Keratinocyte (primary cell): ENCODE measurements at regions not wholly inside any gene's neighbourhood (a gene's known extent, or its start where the extent isn't known, plus 50 kb on each side); places are given as distances from the start of the nearest gene placed in this dataset.
A peak's percentile ranks its signal among the peaks of the same experiment; 100 is the strongest.

Experiments
- DNase-seq: peaks from one replicate; pipeline ENCODE4 v3.0.0-alpha.2; 2011; ENCODE audit warnings: low read depth, missing footprints, low spot score
- FAIRE-seq: peaks from 2 replicates; lab custom pipeline; 2011; peaks lifted over from hg19 to GRCh38; lab: Jason Lieb, UNC
- H2AFZ ChIP-seq: 2 replicates; pipeline ENCODE4 v1.6.0; 2012; ENCODE audit warnings: low read length, control low read depth, inconsistent platforms; ENCODE audit not compliant: control insufficient read depth
- H3K27ac ChIP-seq: 2 replicates; pipeline ENCODE4 v1.5.1; 2011; ENCODE audit warnings: low read length; ENCODE audit not compliant: control insufficient read depth, insufficient read depth
- H3K27me3 ChIP-seq: 3 replicates; pipeline ENCODE4 v1.6.0; 2011; ENCODE audit warnings: low read length; ENCODE audit not compliant: control insufficient read depth, insufficient read depth; ENCODE audit errors: extremely low read depth
- H3K36me3 ChIP-seq, 2 experiments: 2 replicates in 1 of 2; 3 replicates in 1 of 2; pipeline ENCODE4 v1.5.1; 2011; ENCODE audit warnings: low read length in 2 of 2, mild to moderate bottlenecking in 1 of 2; ENCODE audit not compliant: control insufficient read depth in 2 of 2, insufficient read depth in 2 of 2; ENCODE audit errors: extremely low read depth in 1 of 2
- H3K4me1 ChIP-seq: 3 replicates; pipeline ENCODE4 v1.5.1; 2011; ENCODE audit warnings: low read length; ENCODE audit not compliant: control insufficient read depth, insufficient read depth; ENCODE audit errors: extremely low read depth
- H3K4me2 ChIP-seq: 3 replicates; pipeline ENCODE4 v1.6.0; 2011; ENCODE audit warnings: low read depth, low read length; ENCODE audit not compliant: control insufficient read depth, insufficient read depth; ENCODE audit errors: extremely low read depth
- H3K4me3 ChIP-seq, 3 experiments: fragments of 200-600 bp in 1 of 3; sonication (generic) in 1 of 3; 2 replicates in 2 of 3; 3 replicates in 1 of 3; pipeline ENCODE4 v1.5.1; 2011 to 2016; ENCODE audit warnings: low read length in 3 of 3, mild to moderate bottlenecking in 3 of 3, control low read depth in 2 of 3, inconsistent platforms in 1 of 3, low read depth in 1 of 3, mixed read lengths in 1 of 3, mixed run types in 1 of 3, moderate library complexity in 1 of 3; ENCODE audit not compliant: control insufficient read depth in 2 of 3, insufficient read depth in 2 of 3; ENCODE audit errors: extremely low read depth in 1 of 3
- H3K79me2 ChIP-seq: 2 replicates; pipeline ENCODE4 v1.6.0; 2012; ENCODE audit warnings: low read length; ENCODE audit not compliant: control insufficient read depth, insufficient read depth
- H3K9ac ChIP-seq: 3 replicates; pipeline ENCODE4 v1.6.0; 2011; ENCODE audit warnings: low read length; ENCODE audit not compliant: control insufficient read depth, insufficient read depth; ENCODE audit errors: extremely low read depth
- H3K9me1 ChIP-seq: 3 replicates; pipeline ENCODE4 v1.6.0; 2011; ENCODE audit warnings: low read length; ENCODE audit not compliant: control insufficient read depth, insufficient read depth; ENCODE audit errors: extremely low read depth
- H3K9me3 ChIP-seq: 2 replicates; pipeline ENCODE4 v1.5.1; 2012; ENCODE audit warnings: low read depth, low read length; ENCODE audit not compliant: control insufficient read depth
- H4K20me1 ChIP-seq: 3 replicates; pipeline ENCODE4 v1.6.0; 2011; ENCODE audit warnings: low read length; ENCODE audit not compliant: control insufficient read depth, insufficient read depth; ENCODE audit errors: extremely low read depth
- EZH2 ChIP-seq: IDR thresholded peaks from one replicate; pipeline ENCODE4 v1.6.1; 2012; ENCODE audit warnings: inconsistent platforms, mild to moderate bottlenecking, low read length, moderate library complexity
- dilution Hi-C: fragments of 300-500 bp; cut with MboI; formaldehyde crosslinking; loops from one replicate; pipeline ENCODE4 v1.7.0; 2020; ENCODE audit warnings: low sequenced_read_pairs; ENCODE audit not compliant: extremely low pct_ligation_motif_present
- TF ChIP-seq, protein P1 (sequence below), 3 experiments: IDR thresholded peaks in 1 of 3; conservative IDR thresholded peaks in 1 of 3; optimal IDR thresholded peaks in 1 of 3; 2 replicates in 2 of 3; 3 replicates in 1 of 3; pipeline versions ENCODE3 to v1.5.1; 2011; ENCODE audit warnings: low read length in 3 of 3, mild to moderate bottlenecking in 3 of 3, moderate library complexity in 2 of 3, control low read depth in 1 of 3, inconsistent platforms in 1 of 3; ENCODE audit not compliant: insufficient read depth in 2 of 3; ENCODE audit errors: extremely low read depth in 1 of 3

DNA sequence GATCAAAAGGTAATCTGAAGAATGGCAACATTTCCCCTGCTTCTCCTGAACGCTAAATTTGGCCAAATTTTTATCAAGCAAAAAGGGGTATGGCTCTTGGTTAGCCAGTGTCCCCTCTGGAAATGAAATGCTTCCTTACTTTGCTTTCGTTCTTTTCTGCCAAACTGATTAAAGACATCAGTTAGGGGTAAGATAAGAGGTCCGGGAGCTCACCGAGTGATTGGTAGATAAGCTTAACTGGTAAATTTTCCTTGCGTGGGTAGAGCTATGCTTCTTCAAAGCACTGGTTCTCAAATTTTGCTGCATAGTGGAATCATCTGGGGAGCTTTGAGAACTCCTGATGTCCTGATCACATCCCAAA lies 62.7 kb upstream of the MAPRE2 start:
- no peak for TF ChIP-seq EZH2
- TF ChIP-seq, protein P1, sequence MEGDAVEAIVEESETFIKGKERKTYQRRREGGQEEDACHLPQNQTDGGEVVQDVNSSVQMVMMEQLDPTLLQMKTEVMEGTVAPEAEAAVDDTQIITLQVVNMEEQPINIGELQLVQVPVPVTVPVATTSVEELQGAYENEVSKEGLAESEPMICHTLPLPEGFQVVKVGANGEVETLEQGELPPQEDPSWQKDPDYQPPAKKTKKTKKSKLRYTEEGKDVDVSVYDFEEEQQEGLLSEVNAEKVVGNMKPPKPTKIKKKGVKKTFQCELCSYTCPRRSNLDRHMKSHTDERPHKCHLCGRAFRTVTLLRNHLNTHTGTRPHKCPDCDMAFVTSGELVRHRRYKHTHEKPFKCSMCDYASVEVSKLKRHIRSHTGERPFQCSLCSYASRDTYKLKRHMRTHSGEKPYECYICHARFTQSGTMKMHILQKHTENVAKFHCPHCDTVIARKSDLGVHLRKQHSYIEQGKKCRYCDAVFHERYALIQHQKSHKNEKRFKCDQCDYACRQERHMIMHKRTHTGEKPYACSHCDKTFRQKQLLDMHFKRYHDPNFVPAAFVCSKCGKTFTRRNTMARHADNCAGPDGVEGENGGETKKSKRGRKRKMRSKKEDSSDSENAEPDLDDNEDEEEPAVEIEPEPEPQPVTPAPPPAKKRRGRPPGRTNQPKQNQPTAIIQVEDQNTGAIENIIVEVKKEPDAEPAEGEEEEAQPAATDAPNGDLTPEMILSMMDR (optimal IDR thresholded peaks at IDR 0.05 in 1 of 3, IDR thresholded peaks at IDR 0.05 in 1 of 3, conservative IDR thresholded peaks at IDR 0.05 in 1 of 3; ENCODE audit: extremely low read depth in 1 of 3, insufficient read depth in 2 of 3, low read length in 3 of 3), result no peak
- peaks cover 31% of the 10 kb centered on the region for H3K27me3 ChIP-seq
- H3K4me2 ChIP-seq, result peak overlapping the region; percentile 92
- H3K4me1 ChIP-seq, result peaks cover 27% of the 10 kb centered on the region
- no peaks in the 10 kb centered on the region for H3K9me3 ChIP-seq
- H2AFZ ChIP-seq, result peak overlapping the region; percentile 51
- H4K20me1 ChIP-seq, result no peaks in the 10 kb centered on the region
- H3K9ac ChIP-seq, result peak overlapping the region; percentile 33
- dilution Hi-C loops, result no loop called here
- H3K4me3 ChIP-seq, result peak overlapping the region; percentile 43 to 77 (median 58)
- H3K27ac ChIP-seq, result peak overlapping the region; percentile 51
- FAIRE-seq (no peak), DNase-seq (no peak)
- no peaks in the 10 kb centered on the region for H3K9me1 ChIP-seq
- H3K79me2 ChIP-seq, result no peaks in the 10 kb centered on the region
- H3K36me3 ChIP-seq, result no peaks in the 10 kb centered on the region

DNA sequence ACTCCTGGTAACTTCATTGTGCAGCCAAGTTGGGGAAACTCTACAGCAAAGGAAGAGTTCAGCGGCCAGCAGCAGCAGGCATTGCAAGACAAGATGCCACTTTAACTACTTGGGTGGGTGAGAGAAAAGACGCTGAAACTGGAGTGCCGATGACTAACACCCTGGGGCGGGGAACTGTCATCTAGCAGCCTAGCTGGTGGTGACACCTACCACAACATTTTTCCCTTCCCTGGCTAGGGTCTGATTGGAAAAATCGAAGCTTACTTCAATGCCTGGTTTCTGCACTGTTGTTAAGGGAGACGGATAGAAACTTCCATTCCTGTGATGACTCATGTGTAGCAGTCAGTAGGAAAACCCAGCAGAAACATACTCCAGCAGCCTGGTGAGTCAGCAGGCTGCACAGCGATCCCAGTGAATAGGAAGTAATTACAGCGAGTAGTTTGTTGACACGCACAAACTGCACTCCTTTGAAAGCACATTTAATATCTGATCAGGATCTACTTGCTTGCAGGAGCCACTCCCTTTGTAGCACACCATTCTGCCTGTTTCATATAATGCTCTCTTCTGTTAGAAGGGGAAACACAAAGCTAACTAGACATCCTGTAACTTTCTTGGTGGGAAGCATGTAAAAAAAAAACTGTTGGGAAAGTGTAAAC lies 62.1 kb upstream of the MAPRE2 start:
- FAIRE-seq (peak; percentile 100), DNase-seq (peak; percentile 84)
- TF ChIP-seq, protein P1 (optimal IDR thresholded peaks at IDR 0.05 in 1 of 3, IDR thresholded peaks at IDR 0.05 in 1 of 3, conservative IDR thresholded peaks at IDR 0.05 in 1 of 3; ENCODE audit: extremely low read depth in 1 of 3, insufficient read depth in 2 of 3, low read length in 3 of 3), result no peak
- TF ChIP-seq EZH2, result no peak
- Histone ChIP-seq H4K20me1 (no peaks in the 10 kb centered on the region), H3K27ac (peak overlapping the region; percentile 51), H3K9me3 (no peaks in the 10 kb centered on the region), H3K36me3 (no peaks in the 10 kb centered on the region), H3K4me2 (peak overlapping the region; percentile 92), H3K4me1 (peaks cover 27% of the 10 kb centered on the region), H3K9ac (peak overlapping the region; percentile 33), H3K27me3 (peaks cover 31% of the 10 kb centered on the region), H2AFZ (no peak overlapping the region), H3K4me3 (peak overlapping the region; percentile 43 to 77 (median 58)), H3K9me1 (no peaks in the 10 kb centered on the region), H3K79me2 (no peaks in the 10 kb centered on the region)
- dilution Hi-C loops, result no loop called here
